SU-DHL-6 (cell line): ENCODE measurements at regions not wholly inside any gene's neighbourhood (a gene's known extent, or its start where the extent isn't known, plus 50 kb on each side); places are given as distances from the start of the nearest gene placed in this dataset.

Experiments used
- H2AFZ ChIP-seq: fragments of 200-600 bp; sonication (generic); 2 replicates; pipeline ENCODE4 v1.6.1; 2014; ENCODE audit warnings: low read depth, mild to moderate bottlenecking, moderate library complexity, mixed read lengths, antibody characterized with exemption, low read length; ENCODE audit not compliant: severe bottlenecking
- H3F3A ChIP-seq: fragments of 200-600 bp; shearing (Covaris generic); 2 replicates; pipeline ENCODE4 v1.6.0; 2016; ENCODE audit warnings: antibody characterized with exemption, mild to moderate bottlenecking; ENCODE audit not compliant: insufficient read depth
- H3K27ac ChIP-seq: fragments of 200-600 bp; sonication (generic); 2 replicates; pipeline ENCODE4 v1.5.1; 2016; ENCODE audit warnings: low read depth, mild to moderate bottlenecking, low read length, moderate library complexity, mixed read lengths
- H3K27me3 ChIP-seq: fragments of 200-600 bp; sonication (generic), shearing (Covaris generic); 2 replicates; pipeline ENCODE4 v1.6.0; 2014; ENCODE audit warnings: mild to moderate bottlenecking, low read length
- H3K36me3 ChIP-seq: fragments of 200-600 bp; sonication (generic); 2 replicates; pipeline ENCODE4 v1.6.1; 2014; ENCODE audit warnings: mild to moderate bottlenecking, low read length, mixed read lengths
- H3K4me2 ChIP-seq: fragments of 300-600, 200-600 bp; shearing (Covaris generic), sonication (generic); 2 replicates; pipeline ENCODE4 v1.6.0; 2014; ENCODE audit warnings: low read length, low read depth, mild to moderate bottlenecking; ENCODE audit not compliant: poor library complexity, severe bottlenecking
- H3K4me3 ChIP-seq: fragments of 200-600 bp; sonication (generic); 2 replicates; pipeline ENCODE4 v1.5.1; 2014; ENCODE audit warnings: antibody characterized with exemption, low read length, mild to moderate bottlenecking, mixed read lengths; ENCODE audit not compliant: insufficient read depth, poor library complexity, severe bottlenecking
- H3K79me2 ChIP-seq: fragments of 200-600 bp; sonication (generic); 2 replicates; pipeline ENCODE4 v1.6.1; 2014; ENCODE audit warnings: mild to moderate bottlenecking, low read length, moderate library complexity; ENCODE audit not compliant: insufficient read depth
- H3K9ac ChIP-seq: fragments of 200-600 bp; sonication (generic); 2 replicates; pipeline ENCODE4 v1.7.0; 2014; ENCODE audit warnings: mild to moderate bottlenecking, low read length
- H3K9me2 ChIP-seq: fragments of 200-600 bp; sonication (generic); replicated peaks from 2 replicates; pipeline ENCODE4 v1.6.1; 2014; ENCODE audit warnings: low read length; ENCODE audit not compliant: insufficient read depth
- H3K9me3 ChIP-seq: fragments of 200-600 bp; sonication (generic); 2 replicates; pipeline ENCODE4 v1.6.1; 2014; ENCODE audit warnings: low read length, mixed read lengths; ENCODE audit not compliant: insufficient read depth
- H4K20me1 ChIP-seq: fragments of 200-600 bp; sonication (generic); 2 replicates; pipeline ENCODE4 v1.6.1; 2014; ENCODE audit warnings: low read depth, mild to moderate bottlenecking, antibody characterized with exemption, low read length, moderate library complexity, mixed read lengths
- CTCF ChIP-seq: fragments of 200-600 bp; sonication (generic); IDR thresholded peaks from one replicate; pipeline ENCODE4 v1.5.1; 2017; ENCODE audit warnings: antibody characterized with exemption, mild to moderate bottlenecking, low read length, moderate library complexity; ENCODE audit not compliant: insufficient read depth, poor library complexity, severe bottlenecking
- EZH2phosphoT487 ChIP-seq: fragments of 200-600 bp; sonication (generic), shearing (Covaris generic); conservative IDR thresholded peaks from 2 replicates; pipeline ENCODE4 v1.6.1; 2018; ENCODE audit warnings: mild to moderate bottlenecking, antibody characterized with exemption, low read length, moderate library complexity, mixed read lengths

- TF ChIP-seq CTCF: no peak
- no peak for TF ChIP-seq EZH2phosphoT487
- Histone ChIP-seq H3K27me3 (no peaks in the 10 kb centered on the region), H3K27ac (no peak overlapping the region)
Observed at GRCh38 chr10:123305671-123306070, 151.5 kb downstream of the BUB3 start.

GRCh38 chr10:123306290-123306689 is 152.1 kb downstream of the BUB3 start:
- no peaks in the 10 kb centered on the region for H3K79me2 ChIP-seq

More at GRCh38 chr10:123305671-123306070, 151.5 kb downstream of the BUB3 start:
- Histone ChIP-seq H3K9me2 (no peaks in the 10 kb centered on the region), H4K20me1 (no peaks in the 10 kb centered on the region), H3K79me2 (no peaks in the 10 kb centered on the region), H3F3A (no peaks in the 10 kb centered on the region), H3K9ac (no peak overlapping the region), H3K9me3 (no peaks in the 10 kb centered on the region), H2AFZ (no peak overlapping the region), H3K4me3 (no peak overlapping the region), H3K36me3 (no peaks in the 10 kb centered on the region), H3K4me2 (no peak overlapping the region)

GRCh38 chr10:123309731-123310130 is 155.5 kb downstream of the BUB3 start:
- no peak for TF ChIP-seq EZH2phosphoT487
- TF ChIP-seq CTCF: no peak
- H3F3A ChIP-seq: no peaks in the 10 kb centered on the region
- H4K20me1 ChIP-seq: no peaks in the 10 kb centered on the region
- no peak overlapping the region for H3K9ac ChIP-seq
- H3K4me2 ChIP-seq: no peak overlapping the region
- no peak overlapping the region for H3K27ac ChIP-seq
- H3K27me3 ChIP-seq: no peaks in the 10 kb centered on the region
- no peaks in the 10 kb centered on the region for H3K36me3 ChIP-seq
- no peak overlapping the region for H3K4me3 ChIP-seq
- no peak overlapping the region for H2AFZ ChIP-seq
- H3K79me2 ChIP-seq: no peaks in the 10 kb centered on the region
- H3K9me3 ChIP-seq: no peaks in the 10 kb centered on the region
- no peaks in the 10 kb centered on the region for H3K9me2 ChIP-seq

More at GRCh38 chr10:123306290-123306689, 152.1 kb downstream of the BUB3 start:
- H3K4me3 ChIP-seq: no peak overlapping the region
- H3K27me3 ChIP-seq: no peaks in the 10 kb centered on the region
- no peak overlapping the region for H3K27ac ChIP-seq
- no peak overlapping the region for H3K4me2 ChIP-seq
- no peak for TF ChIP-seq EZH2phosphoT487
- TF ChIP-seq CTCF: no peak
- no peaks in the 10 kb centered on the region for H3K36me3 ChIP-seq
- no peak overlapping the region for H3K9ac ChIP-seq
- no peaks in the 10 kb centered on the region for H3K9me2 ChIP-seq
- no peaks in the 10 kb centered on the region for H4K20me1 ChIP-seq
- no peaks in the 10 kb centered on the region for H3K9me3 ChIP-seq
- no peak overlapping the region for H2AFZ ChIP-seq
- H3F3A ChIP-seq: no peaks in the 10 kb centered on the region

GRCh38 chr10:123316776-123317175 is 162.6 kb downstream of the BUB3 start:
- no peak overlapping the region for H3K4me3 ChIP-seq
- H3K36me3 ChIP-seq: no peaks in the 10 kb centered on the region
- no peak overlapping the region for H3K27ac ChIP-seq
- H3K9me2 ChIP-seq: no peaks in the 10 kb centered on the region
- H3K9me3 ChIP-seq: no peaks in the 10 kb centered on the region
- no peaks in the 10 kb centered on the region for H3K27me3 ChIP-seq
- H3K79me2 ChIP-seq: no peaks in the 10 kb centered on the region
- H3F3A ChIP-seq: no peaks in the 10 kb centered on the region
- H3K4me2 ChIP-seq: no peak overlapping the region
- no peaks in the 10 kb centered on the region for H4K20me1 ChIP-seq
- H2AFZ ChIP-seq: no peak overlapping the region
- TF ChIP-seq EZH2phosphoT487: no peak
- no peak for TF ChIP-seq CTCF
- no peak overlapping the region for H3K9ac ChIP-seq
